Lung (tissue), 11 donors: ENCODE measurements at regions not wholly inside any gene's neighbourhood (a gene's known extent, or its start where the extent isn't known, plus 50 kb on each side); places are given as distances from the start of the nearest gene placed in this dataset.
"Not testable (repeated sequence)": the region's sequence is repeated elsewhere in the genome, so short reads cannot be mapped to it uniquely, and the experiment has no call there.

ENCODE experiments used
- ATAC-seq: fragments of 200-7000 bp; cut with Tn5 transposase; one replicate; pipeline ENCODE4 v1.9.1; 2020; ENCODE audit warnings: moderate number of reproducible peaks; ENCODE audit not compliant: insufficient read depth, low FRiP score
- DNase-seq, 3 donors: peaks; one replicate each; pipeline ENCODE4 v3.0.0-alpha.2; 2013 to 2017
- H3K27ac ChIP-seq, 2 donors: one replicate each; pipeline ENCODE4 v1.5.1; 2013; ENCODE audit warnings: mild to moderate bottlenecking in 2 of 2, moderate library complexity in 2 of 2, control low read depth in 1 of 2, inconsistent platforms in 1 of 2, low read depth in 1 of 2, low read length in 1 of 2
- H3K27me3 ChIP-seq, 3 donors: one replicate each; pipeline ENCODE4 v1.5.1; 2013; ENCODE audit warnings: low read length in 2 of 3; ENCODE audit not compliant: control insufficient read depth in 3 of 3, insufficient read depth in 3 of 3
- H3K36me3 ChIP-seq, 4 donors: one replicate each; pipeline ENCODE4 v1.5.1; 2013; ENCODE audit warnings: low read length in 4 of 4, mild to moderate bottlenecking in 1 of 4, moderate library complexity in 1 of 4; ENCODE audit not compliant: control insufficient read depth in 4 of 4, insufficient read depth in 4 of 4
- H3K4me1 ChIP-seq, 5 donors: one replicate each; pipeline ENCODE4 v1.5.1; 2013; ENCODE audit warnings: low read length in 5 of 5, mild to moderate bottlenecking in 2 of 5, moderate library complexity in 1 of 5; ENCODE audit not compliant: control insufficient read depth in 5 of 5, insufficient read depth in 5 of 5
- H3K4me3 ChIP-seq: one replicate; pipeline ENCODE4 v1.5.1; 2013; ENCODE audit warnings: mild to moderate bottlenecking, control low read depth, moderate library complexity
- H3K9ac ChIP-seq, 2 donors: one replicate each; pipeline ENCODE4 v1.5.1; 2013; ENCODE audit warnings: low read length in 2 of 2, control low read depth in 1 of 2; ENCODE audit not compliant: insufficient read depth in 1 of 2
- H3K9me3 ChIP-seq, 4 donors: one replicate each; pipeline ENCODE4 v1.5.1; 2013; ENCODE audit warnings: low read length in 3 of 4, mild to moderate bottlenecking in 1 of 4, moderate library complexity in 1 of 4; ENCODE audit not compliant: control insufficient read depth in 4 of 4, insufficient read depth in 3 of 4
- CTCF ChIP-seq: IDR thresholded peaks from 2 replicates; pipeline ENCODE4 v1.5.1; 2012; ENCODE audit warnings: mild to moderate bottlenecking; ENCODE audit errors: control extremely low read depth, extremely low read depth
- WGBS, 2 donors: extraction: QIAGEN DNeasy Blood & Tissue Kit; methylation state at CpG; one replicate each; pipeline ENCODE4 v1.1.7; 2013; 5-methylcytosine and 5-hydroxymethylcytosine counted together
- donor health status: control.
- donor health status: control.
- donor health status: Bipolar disorder and iron deficiency.
- donor health status: healthy.
- donor health status: DM: yes; HTN: yes; CAD: no.

GRCh38 chr10:63692220-63692896 is 171.2 kb downstream of the REEP3 start:
- Histone ChIP-seq H3K27ac (peak overlapping the region in 1 of 2 donors; percentile 53), H3K9me3 (no peaks in the 10 kb centered on the region), H3K4me1 (peaks cover 0 to 8% (median 3%) of the 10 kb centered on the region in 5 donors), H3K9ac (no peak overlapping the region), H3K27me3 (no peaks in the 10 kb centered on the region), H3K36me3 (no peaks in the 10 kb centered on the region), H3K4me3 (no peak overlapping the region)
- peak in 2 of 3 donors; percentile 74 to 82 for DNase-seq
- TF ChIP-seq CTCF, result no peak
- ATAC-seq, result no peak
- WGBS, 2 donors, result 67 to 68% methylated on average over 2 of the region's 2 CpGs

GRCh38 chr10:63693021-63693420 is 171.8 kb downstream of the REEP3 start:
- H3K36me3 ChIP-seq, H3K4me3 ChIP-seq, ATAC-seq, DNase-seq, H3K9ac ChIP-seq, H3K4me1 ChIP-seq, H3K27me3 ChIP-seq, H3K9me3 ChIP-seq: not testable (repeated sequence)
- 48 to 83% methylated on average over 1 of the region's 1 CpG for WGBS, 2 donors
- peak overlapping the region in 1 of 2 donors; percentile 17 for H3K27ac ChIP-seq

- no peak overlapping the region for H3K9ac ChIP-seq
- H3K27me3 ChIP-seq, result no peaks in the 10 kb centered on the region
- 96 to 98% methylated on average over 3 of the region's 3 CpGs for WGBS, 2 donors
- no peaks in the 10 kb centered on the region for H3K9me3 ChIP-seq
- TF ChIP-seq CTCF, result no peak
- no peak overlapping the region for H3K4me3 ChIP-seq
- H3K36me3 ChIP-seq, result no peaks in the 10 kb centered on the region
- DNase-seq, result no peak
- H3K27ac ChIP-seq, result no peak overlapping the region
- no peak for ATAC-seq
- H3K4me1 ChIP-seq, result peaks cover 6 to 27% (median 9%) of the 10 kb centered on the region in 5 donors
These were observed 175.0 kb downstream of the REEP3 start for GRCh38 chr10:63696205-63696604.

- no peaks in the 10 kb centered on the region for H3K9me3 ChIP-seq
- TF ChIP-seq CTCF, result no peak
- WGBS, 2 donors, result 70 to 77% methylated on average over 7 of the region's 7 CpGs
- no peak for DNase-seq
- H3K4me1 ChIP-seq, result peaks cover 5 to 22% (median 10%) of the 10 kb centered on the region in 5 donors
- H3K4me3 ChIP-seq, result no peak overlapping the region
- no peak overlapping the region for H3K9ac ChIP-seq
- H3K27ac ChIP-seq, result no peak overlapping the region
- ATAC-seq, result no peak
- no peaks in the 10 kb centered on the region for H3K36me3 ChIP-seq
- no peaks in the 10 kb centered on the region for H3K27me3 ChIP-seq
These were observed 177.0 kb downstream of the REEP3 start for GRCh38 chr10:63697956-63698786.
